ENCODE measurements at regions not wholly inside any gene's neighbourhood (a gene's known extent, or its start where the extent isn't known, plus 50 kb on each side); places are given as distances from the start of the nearest gene placed in this dataset.
"Not testable (repeated sequence)": the region's sequence is repeated elsewhere in the genome, so short reads cannot be mapped to it uniquely, and the experiment has no call there.

DNA sequence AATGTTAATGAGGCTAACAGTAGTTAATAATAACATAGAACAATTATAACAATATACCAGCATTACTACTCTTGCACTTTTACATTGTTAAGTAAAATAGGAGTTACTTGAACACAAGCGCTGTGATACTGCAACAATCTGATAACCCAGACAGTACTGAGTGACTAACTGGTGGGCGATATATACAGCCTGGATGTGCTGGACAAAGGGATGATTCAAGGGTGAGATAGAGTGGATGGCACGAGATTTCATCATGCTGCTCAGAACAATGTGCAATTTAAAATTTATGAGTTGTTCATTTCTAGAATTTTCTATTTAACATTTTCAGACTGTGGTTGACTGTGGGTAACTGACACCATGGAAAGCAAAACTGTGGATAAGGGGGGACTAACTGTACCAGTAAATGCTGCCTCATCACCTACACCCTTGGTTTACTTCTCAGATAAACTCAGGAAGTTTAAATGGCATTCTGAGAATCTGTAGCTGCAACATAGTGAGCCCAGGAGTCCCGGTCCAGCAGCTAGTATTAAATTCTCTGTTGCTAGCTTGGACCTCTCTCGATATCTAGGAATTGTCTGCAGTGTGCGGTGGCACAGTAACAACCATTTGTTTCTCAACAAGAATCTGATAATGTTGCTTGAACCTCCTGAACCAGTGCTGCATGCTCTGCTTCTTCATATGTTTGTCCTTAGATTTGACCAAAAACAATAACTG is 80.9 kb upstream of the SEC22B start:
- not testable (repeated sequence) for H3K27me3 Mint-ChIP-seq (ENCODE audit: insufficient read depth); H3K4me1 ChIP-seq (ENCODE audit: control insufficient read depth, insufficient read depth, low read length); H3K27ac Mint-ChIP-seq; H3K27ac ChIP-seq (ENCODE audit: low read depth, low read length); H3K27me3 ChIP-seq (ENCODE audit: control insufficient read depth, insufficient read depth, low read length, poor library complexity, severe bottlenecking); DNase-seq; H3K9me3 Mint-ChIP-seq; H3K9me3 ChIP-seq (ENCODE audit: control insufficient read depth, low read length); H3K4me3 Mint-ChIP-seq; H3K9ac ChIP-seq (ENCODE audit: extremely low read depth, low read length, poor library complexity, severe bottlenecking); H3K36me3 ChIP-seq (ENCODE audit: control insufficient read depth, insufficient read depth, low read length); H3K36me3 Mint-ChIP-seq (ENCODE audit: low read depth); H3K4me1 Mint-ChIP-seq; H3K4me3 ChIP-seq (ENCODE audit: low read length)
- no CpG with 5 or more reads among the region's 6 CpGs for WGBS, 2 experiments (ENCODE audit: insufficient coverage in 1 of 2, insufficient read length in 1 of 2)

DNA sequence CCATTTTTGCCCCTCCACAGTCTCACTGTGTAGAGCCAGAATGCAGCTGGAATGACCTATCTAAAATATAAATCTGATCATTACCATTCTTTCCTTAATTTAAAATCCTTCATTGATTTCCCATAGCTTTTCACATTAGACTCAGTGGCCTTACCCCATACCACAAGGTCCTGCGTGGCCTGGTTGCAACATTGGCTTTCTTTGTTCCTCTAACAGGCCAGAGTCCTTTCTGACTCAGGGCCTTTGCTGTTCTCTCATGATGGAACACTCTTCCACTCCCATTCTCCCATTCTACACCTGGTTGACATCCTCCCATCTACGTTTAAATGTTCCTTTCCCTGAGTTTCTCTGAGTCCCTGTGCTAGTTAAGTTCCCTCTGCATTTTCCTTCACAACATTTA is 74.4 kb upstream of the SEC22B start:
- H3K27ac ChIP-seq (ENCODE audit: low read depth, low read length); H3K4me3 Mint-ChIP-seq; DNase-seq; H3K27me3 Mint-ChIP-seq (ENCODE audit: insufficient read depth); H3K9me3 Mint-ChIP-seq; H3K4me1 Mint-ChIP-seq; H3K4me3 ChIP-seq (ENCODE audit: low read length); H3K36me3 Mint-ChIP-seq (ENCODE audit: low read depth); H3K27ac Mint-ChIP-seq; H3K27me3 ChIP-seq (ENCODE audit: control insufficient read depth, insufficient read depth, low read length, poor library complexity, severe bottlenecking); H3K9me3 ChIP-seq (ENCODE audit: control insufficient read depth, low read length); H3K4me1 ChIP-seq (ENCODE audit: control insufficient read depth, insufficient read depth, low read length); H3K9ac ChIP-seq (ENCODE audit: extremely low read depth, low read length, poor library complexity, severe bottlenecking); H3K36me3 ChIP-seq (ENCODE audit: control insufficient read depth, insufficient read depth, low read length): not testable (repeated sequence)
- no CpG with 5 or more reads among the region's 2 CpGs for WGBS, 2 experiments (ENCODE audit: insufficient coverage in 1 of 2, insufficient read length in 1 of 2)

DNA sequence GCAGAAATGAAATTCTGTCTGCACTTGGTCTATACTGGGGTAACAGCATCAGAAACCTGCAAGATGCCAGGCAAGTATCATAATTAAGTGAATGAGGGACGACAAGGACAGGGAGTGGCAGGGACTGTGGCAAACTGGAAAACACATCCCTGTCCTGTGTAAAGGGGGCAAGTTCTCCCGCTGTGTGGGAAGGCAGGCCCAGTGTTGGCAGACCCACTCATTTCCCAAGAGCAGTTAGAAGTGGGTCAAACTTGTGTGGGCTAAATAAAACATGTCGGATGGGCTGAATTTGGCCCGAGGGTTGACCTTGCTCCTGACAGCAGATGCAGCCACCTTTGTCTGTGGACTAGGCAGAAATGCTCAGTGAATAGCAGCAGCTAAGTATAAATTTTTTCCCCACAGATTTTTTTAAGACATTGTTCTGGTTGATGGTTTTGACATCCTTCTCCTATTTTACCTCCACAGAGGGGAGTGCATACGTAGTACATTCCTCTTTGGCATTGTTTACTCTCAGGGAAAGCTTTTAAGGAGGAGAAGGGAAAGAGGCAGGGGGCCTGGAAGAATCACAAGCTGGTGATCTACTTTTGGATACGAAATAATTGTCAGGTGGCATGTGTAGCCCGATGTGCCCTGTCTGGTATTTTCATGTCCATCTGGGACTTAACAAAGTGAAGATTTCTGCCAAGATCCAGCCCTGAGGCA is 72.6 kb upstream of the SEC22B start:
- not testable (repeated sequence) for H3K27ac ChIP-seq (ENCODE audit: low read depth, low read length); H3K4me1 Mint-ChIP-seq; H3K36me3 Mint-ChIP-seq (ENCODE audit: low read depth); H3K27me3 ChIP-seq (ENCODE audit: control insufficient read depth, insufficient read depth, low read length, poor library complexity, severe bottlenecking); DNase-seq; H3K4me3 ChIP-seq (ENCODE audit: low read length); H3K4me3 Mint-ChIP-seq; H3K36me3 ChIP-seq (ENCODE audit: control insufficient read depth, insufficient read depth, low read length); H3K27me3 Mint-ChIP-seq (ENCODE audit: insufficient read depth); H3K9ac ChIP-seq (ENCODE audit: extremely low read depth, low read length, poor library complexity, severe bottlenecking); H3K9me3 Mint-ChIP-seq; H3K27ac Mint-ChIP-seq; H3K9me3 ChIP-seq (ENCODE audit: control insufficient read depth, low read length); H3K4me1 ChIP-seq (ENCODE audit: control insufficient read depth, insufficient read depth, low read length)
- WGBS, 2 experiments (ENCODE audit: insufficient coverage in 1 of 2, insufficient read length in 1 of 2) = no CpG with 5 or more reads among the region's 7 CpGs

DNA sequence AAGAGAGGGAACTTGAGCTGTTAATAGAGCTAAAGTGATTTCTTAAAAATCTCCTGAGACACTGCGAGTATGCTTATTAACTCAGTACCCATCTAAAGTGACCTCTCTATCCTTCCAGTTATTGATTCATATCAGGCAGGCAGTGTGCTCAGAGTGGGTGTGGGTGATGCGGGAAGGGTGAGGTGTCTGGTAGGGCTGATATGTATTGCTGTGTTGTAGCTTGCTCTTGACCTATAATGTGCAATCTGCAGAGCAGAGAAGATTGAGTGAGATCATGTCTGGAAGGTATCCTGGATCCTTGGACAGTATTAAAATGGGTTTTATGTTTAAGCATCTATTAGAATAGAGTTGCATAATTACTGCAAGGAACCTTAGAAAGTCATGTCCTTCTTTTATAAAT is 71.9 kb upstream of the SEC22B start:
- H3K36me3 ChIP-seq (ENCODE audit: control insufficient read depth, insufficient read depth, low read length); H3K36me3 Mint-ChIP-seq (ENCODE audit: low read depth); H3K4me1 Mint-ChIP-seq; H3K27me3 ChIP-seq (ENCODE audit: control insufficient read depth, insufficient read depth, low read length, poor library complexity, severe bottlenecking); H3K27ac ChIP-seq (ENCODE audit: low read depth, low read length); H3K4me1 ChIP-seq (ENCODE audit: control insufficient read depth, insufficient read depth, low read length); DNase-seq; H3K27ac Mint-ChIP-seq; H3K4me3 Mint-ChIP-seq; H3K27me3 Mint-ChIP-seq (ENCODE audit: insufficient read depth); H3K9ac ChIP-seq (ENCODE audit: extremely low read depth, low read length, poor library complexity, severe bottlenecking); H3K9me3 ChIP-seq (ENCODE audit: control insufficient read depth, low read length); H3K9me3 Mint-ChIP-seq; H3K4me3 ChIP-seq (ENCODE audit: low read length): not testable (repeated sequence)
- no CpG with 5 or more reads among the region's 2 CpGs for WGBS, 2 experiments (ENCODE audit: insufficient coverage in 1 of 2, insufficient read length in 1 of 2)

DNA sequence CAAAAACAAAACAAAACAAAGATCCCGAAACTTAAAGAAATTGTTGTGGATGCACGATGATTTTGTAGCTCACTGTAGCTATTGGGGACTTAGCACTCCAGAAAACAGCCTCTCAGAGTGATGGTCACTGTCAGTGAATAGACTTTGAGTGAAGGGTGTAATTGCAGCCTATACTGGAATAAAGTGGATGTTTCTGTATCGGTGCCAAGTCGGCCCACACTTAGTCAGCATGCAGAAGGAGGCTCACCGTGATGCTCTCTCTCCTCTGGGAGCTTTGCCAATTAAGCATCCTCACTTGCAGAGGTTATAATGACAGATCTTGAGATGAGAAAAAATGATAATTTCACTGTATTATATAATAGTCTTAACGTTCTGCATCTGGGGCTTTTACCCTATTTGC is 67.5 kb upstream of the SEC22B start:
- H3K9ac ChIP-seq (ENCODE audit: extremely low read depth, low read length, poor library complexity, severe bottlenecking); H3K4me3 Mint-ChIP-seq; H3K27ac Mint-ChIP-seq; H3K27me3 Mint-ChIP-seq (ENCODE audit: insufficient read depth); DNase-seq; H3K36me3 ChIP-seq (ENCODE audit: control insufficient read depth, insufficient read depth, low read length); H3K9me3 ChIP-seq (ENCODE audit: control insufficient read depth, low read length); H3K4me1 Mint-ChIP-seq; H3K27me3 ChIP-seq (ENCODE audit: control insufficient read depth, insufficient read depth, low read length, poor library complexity, severe bottlenecking); H3K4me3 ChIP-seq (ENCODE audit: low read length); H3K9me3 Mint-ChIP-seq; H3K4me1 ChIP-seq (ENCODE audit: control insufficient read depth, insufficient read depth, low read length); H3K36me3 Mint-ChIP-seq (ENCODE audit: low read depth); H3K27ac ChIP-seq (ENCODE audit: low read depth, low read length): not testable (repeated sequence)
- WGBS, 2 experiments (ENCODE audit: insufficient coverage in 1 of 2, insufficient read length in 1 of 2) = no CpG with 5 or more reads among the region's 6 CpGs

DNA sequence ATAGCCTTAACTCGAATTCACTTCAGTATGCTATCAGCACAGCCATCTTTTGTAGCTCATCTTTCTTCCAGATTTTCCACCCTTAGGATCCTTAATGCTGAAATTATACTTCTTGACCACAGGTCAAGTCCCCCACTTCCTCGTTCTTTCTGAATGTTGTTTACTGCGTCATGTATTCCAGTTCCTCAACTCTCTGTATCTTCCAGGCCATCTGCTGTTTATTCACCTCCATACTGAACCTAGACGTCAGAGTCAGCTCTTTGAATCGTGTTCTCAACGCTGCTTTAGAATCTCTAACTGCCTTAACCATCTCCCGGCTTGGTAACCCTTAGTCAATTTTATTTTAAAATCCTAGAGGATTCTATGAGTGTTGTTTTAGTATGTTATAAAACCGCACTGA is 66.3 kb upstream of the SEC22B start:
- not testable (repeated sequence) for H3K27me3 Mint-ChIP-seq (ENCODE audit: insufficient read depth); H3K9ac ChIP-seq (ENCODE audit: extremely low read depth, low read length, poor library complexity, severe bottlenecking); H3K4me3 Mint-ChIP-seq; H3K36me3 Mint-ChIP-seq (ENCODE audit: low read depth); H3K4me1 ChIP-seq (ENCODE audit: control insufficient read depth, insufficient read depth, low read length); H3K27me3 ChIP-seq (ENCODE audit: control insufficient read depth, insufficient read depth, low read length, poor library complexity, severe bottlenecking); H3K4me3 ChIP-seq (ENCODE audit: low read length); H3K9me3 ChIP-seq (ENCODE audit: control insufficient read depth, low read length); DNase-seq; H3K4me1 Mint-ChIP-seq; H3K36me3 ChIP-seq (ENCODE audit: control insufficient read depth, insufficient read depth, low read length); H3K27ac ChIP-seq (ENCODE audit: low read depth, low read length); H3K27ac Mint-ChIP-seq; H3K9me3 Mint-ChIP-seq
- no CpG with 5 or more reads among the region's 8 CpGs for WGBS, 2 experiments (ENCODE audit: insufficient coverage in 1 of 2, insufficient read length in 1 of 2)

DNA sequence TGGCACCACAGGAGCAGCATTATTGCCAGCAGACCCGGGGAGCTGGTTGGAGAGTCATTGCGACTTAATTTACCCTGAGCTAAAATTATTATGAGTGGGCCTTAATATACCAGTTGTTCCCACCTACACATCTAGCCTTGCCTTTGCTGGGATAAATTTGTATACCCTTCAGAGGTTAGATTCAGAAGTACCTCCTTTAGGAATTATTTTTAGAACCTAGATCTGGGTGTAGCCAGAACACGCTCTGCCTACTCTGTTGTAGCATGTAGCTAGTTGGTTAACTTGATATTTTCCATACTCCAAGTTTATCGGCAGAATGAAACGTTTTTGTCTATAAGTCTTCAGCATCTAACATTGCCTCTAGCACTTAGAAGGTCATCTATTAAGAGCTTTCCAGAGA is 65.5 kb upstream of the SEC22B start:
- H3K9ac ChIP-seq (ENCODE audit: extremely low read depth, low read length, poor library complexity, severe bottlenecking); H3K4me3 Mint-ChIP-seq; H3K27me3 ChIP-seq (ENCODE audit: control insufficient read depth, insufficient read depth, low read length, poor library complexity, severe bottlenecking); DNase-seq; H3K27ac Mint-ChIP-seq; H3K36me3 ChIP-seq (ENCODE audit: control insufficient read depth, insufficient read depth, low read length); H3K4me1 Mint-ChIP-seq; H3K9me3 ChIP-seq (ENCODE audit: control insufficient read depth, low read length); H3K27me3 Mint-ChIP-seq (ENCODE audit: insufficient read depth); H3K4me3 ChIP-seq (ENCODE audit: low read length); H3K9me3 Mint-ChIP-seq; H3K36me3 Mint-ChIP-seq (ENCODE audit: low read depth); H3K27ac ChIP-seq (ENCODE audit: low read depth, low read length); H3K4me1 ChIP-seq (ENCODE audit: control insufficient read depth, insufficient read depth, low read length): not testable (repeated sequence)
- WGBS, 2 experiments (ENCODE audit: insufficient coverage in 1 of 2, insufficient read length in 1 of 2) = no CpG with 5 or more reads among the region's 5 CpGs

Measured in endodermal cell (in vitro differentiated cells).